HG03575 (cell line): ENCODE measurements at regions not wholly inside any gene's neighbourhood (a gene's known extent, or its start where the extent isn't known, plus 50 kb on each side); places are given as distances from the start of the nearest gene placed in this dataset.

Experiments
- ATAC-seq: cut with Tn5 transposase; IDR thresholded peaks from one replicate; pipeline ENCODE4 v1.9.1; 2021; ENCODE audit not compliant: unreplicated experiment, insufficient number of reproducible peaks, low FRiP score; ENCODE audit errors: extremely low read depth

GRCh38 chr1:81174811-81175476 is 625.8 kb upstream of the ADGRL2 start:
- ATAC-seq = no peak

GRCh38 chr1:81174052-81174451 is 626.7 kb upstream of the ADGRL2 start:
- ATAC-seq = no peak

- no peak for ATAC-seq
Measured at GRCh38 chr1:81172483-81172882, 628.3 kb upstream of the ADGRL2 start.

- ATAC-seq = no peak
Measured at GRCh38 chr1:81170721-81171120, 630.0 kb upstream of the ADGRL2 start.

- no peak for ATAC-seq
Measured at GRCh38 chr1:81165963-81166362, 634.8 kb upstream of the ADGRL2 start.

GRCh38 chr1:81160696-81161095 is 640.0 kb upstream of the ADGRL2 start:
- ATAC-seq = no peak

- ATAC-seq = no peak
Measured at GRCh38 chr1:81158592-81158991, 642.1 kb upstream of the ADGRL2 start.

GRCh38 chr1:81157686-81158085 is 643.0 kb upstream of the ADGRL2 start:
- ATAC-seq = no peak

GRCh38 chr1:81156887-81157286 is 643.8 kb upstream of the ADGRL2 start:
- no peak for ATAC-seq

GRCh38 chr1:81155131-81155530 is 645.6 kb upstream of the ADGRL2 start:
- no peak for ATAC-seq

- ATAC-seq = no peak
Measured at GRCh38 chr1:81151206-81151605, 649.5 kb upstream of the ADGRL2 start.

GRCh38 chr1:81149649-81150325 is 650.9 kb upstream of the ADGRL2 start:
- no peak for ATAC-seq

GRCh38 chr1:81144240-81144825 is 656.4 kb upstream of the ADGRL2 start:
- ATAC-seq = no peak

- ATAC-seq = no peak
Measured at GRCh38 chr1:81142099-81142826, 658.5 kb upstream of the ADGRL2 start.

- ATAC-seq = no peak
Measured at GRCh38 chr1:81135524-81135923, 665.2 kb upstream of the ADGRL2 start.

GRCh38 chr1:81129776-81130175 is 671.0 kb upstream of the ADGRL2 start:
- no peak for ATAC-seq

- no peak for ATAC-seq
Measured at GRCh38 chr1:81129366-81129765, 671.4 kb upstream of the ADGRL2 start.

GRCh38 chr1:81128079-81128478 is 672.7 kb upstream of the ADGRL2 start:
- ATAC-seq = no peak

GRCh38 chr1:81126989-81127581 is 673.6 kb upstream of the ADGRL2 start:
- ATAC-seq = no peak
